HG03045 (cell line): ENCODE measurements at regions not wholly inside any gene's neighbourhood (a gene's known extent, or its start where the extent isn't known, plus 50 kb on each side); places are given as distances from the start of the nearest gene placed in this dataset.
A peak's percentile ranks its signal among the peaks of the same experiment; 100 is the strongest.
"Not testable (repeated sequence)": the region's sequence is repeated elsewhere in the genome, so short reads cannot be mapped to it uniquely, and the experiment has no call there.

Source experiments
- ATAC-seq: cut with Tn5 transposase; IDR thresholded peaks from one replicate; pipeline ENCODE4 v1.9.1; 2021; ENCODE audit warnings: mild to moderate bottlenecking, moderate library complexity; ENCODE audit not compliant: unreplicated experiment

DNA sequence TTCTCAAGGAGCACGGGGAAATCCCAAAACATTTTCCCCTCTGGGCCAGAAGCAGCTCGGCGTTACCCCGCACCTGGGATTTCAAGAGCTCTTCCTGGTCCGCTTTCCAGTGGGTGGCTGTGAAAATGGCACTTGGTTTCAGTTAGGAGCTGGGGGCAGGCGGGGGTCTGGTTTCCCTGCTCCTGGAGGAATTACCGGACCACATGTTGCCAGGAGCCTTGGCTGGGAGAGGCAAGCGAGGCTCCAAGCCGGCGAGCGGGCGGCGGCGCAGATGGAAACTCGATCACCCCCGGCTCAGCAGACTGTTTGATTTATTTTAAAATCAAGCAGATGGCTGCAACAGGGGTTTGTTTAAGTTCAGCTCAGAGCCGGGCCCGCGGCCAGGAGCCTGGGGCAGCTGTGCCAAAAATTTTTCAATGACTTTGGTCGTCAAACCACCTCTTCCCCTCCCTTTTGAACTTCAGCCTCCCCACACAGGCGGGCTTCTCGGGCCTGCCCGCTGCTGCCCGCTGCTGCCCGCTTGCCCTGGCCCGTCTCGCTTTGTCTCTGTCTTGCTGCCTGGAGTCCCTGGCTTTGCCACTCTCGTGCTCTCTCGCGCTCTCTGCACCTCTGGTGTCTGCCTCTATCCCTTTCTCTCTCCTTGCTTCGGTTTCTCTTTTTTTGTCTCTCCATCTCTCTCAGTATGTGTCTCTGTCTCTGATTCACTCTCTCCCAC is 108.0 kb upstream of the CIBAR2 start:
- ATAC-seq: no peak

DNA sequence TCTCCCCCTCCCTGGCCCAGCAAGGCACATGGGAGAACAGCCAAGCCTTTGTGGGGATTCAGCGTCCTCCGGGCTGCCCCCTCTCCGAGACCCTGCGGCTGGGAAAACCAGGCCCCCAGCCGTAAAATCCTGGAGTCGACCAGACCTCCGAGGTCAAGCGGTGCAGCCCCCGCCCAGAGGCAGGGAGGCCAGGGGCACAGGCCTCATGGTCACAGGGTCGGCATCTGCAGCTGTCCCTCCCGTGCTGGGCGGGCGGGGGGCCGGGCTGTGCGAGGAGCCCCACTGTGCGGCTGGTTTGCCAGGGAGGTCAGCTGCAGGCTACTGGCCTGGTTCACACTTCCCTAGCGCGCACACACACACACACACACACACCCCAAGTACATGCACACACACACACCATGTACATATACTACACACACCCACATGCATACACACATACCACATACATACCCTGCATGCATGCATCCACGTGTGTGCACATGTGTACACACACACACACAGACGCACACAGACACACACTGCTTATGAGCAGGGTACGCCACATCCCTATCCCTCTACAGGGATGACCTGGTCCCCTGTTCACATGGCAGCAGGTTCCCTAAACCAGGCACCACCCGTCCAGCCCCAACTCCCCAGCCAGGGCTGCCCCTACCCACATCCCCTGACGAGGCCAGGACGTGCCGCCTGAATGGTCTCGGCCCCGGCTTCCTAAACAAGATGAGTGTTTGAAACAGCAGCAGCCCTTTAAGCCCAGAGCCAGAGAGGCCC is 108.9 kb upstream of the CIBAR2 start:
- ATAC-seq: no peak

DNA sequence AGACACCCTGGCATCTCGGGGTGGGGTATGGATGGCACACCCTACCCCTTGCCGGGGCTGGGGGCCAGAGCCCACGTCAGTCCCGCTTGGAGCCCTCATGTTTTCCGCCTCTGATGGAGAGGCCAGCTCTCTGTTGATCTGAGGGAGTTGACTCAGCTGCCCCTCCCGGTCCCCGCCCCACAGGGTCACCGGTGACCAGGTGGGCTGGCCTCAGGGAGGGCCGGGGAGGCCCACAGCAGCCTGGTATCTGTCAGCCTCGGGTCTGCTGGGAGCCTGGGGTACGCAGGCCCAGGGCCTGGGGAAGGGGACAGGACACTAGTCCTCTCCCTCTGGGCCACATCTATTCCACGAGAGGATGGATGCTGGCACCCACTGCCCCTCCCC is 109.5 kb upstream of the CIBAR2 start:
- no peak for ATAC-seq

DNA sequence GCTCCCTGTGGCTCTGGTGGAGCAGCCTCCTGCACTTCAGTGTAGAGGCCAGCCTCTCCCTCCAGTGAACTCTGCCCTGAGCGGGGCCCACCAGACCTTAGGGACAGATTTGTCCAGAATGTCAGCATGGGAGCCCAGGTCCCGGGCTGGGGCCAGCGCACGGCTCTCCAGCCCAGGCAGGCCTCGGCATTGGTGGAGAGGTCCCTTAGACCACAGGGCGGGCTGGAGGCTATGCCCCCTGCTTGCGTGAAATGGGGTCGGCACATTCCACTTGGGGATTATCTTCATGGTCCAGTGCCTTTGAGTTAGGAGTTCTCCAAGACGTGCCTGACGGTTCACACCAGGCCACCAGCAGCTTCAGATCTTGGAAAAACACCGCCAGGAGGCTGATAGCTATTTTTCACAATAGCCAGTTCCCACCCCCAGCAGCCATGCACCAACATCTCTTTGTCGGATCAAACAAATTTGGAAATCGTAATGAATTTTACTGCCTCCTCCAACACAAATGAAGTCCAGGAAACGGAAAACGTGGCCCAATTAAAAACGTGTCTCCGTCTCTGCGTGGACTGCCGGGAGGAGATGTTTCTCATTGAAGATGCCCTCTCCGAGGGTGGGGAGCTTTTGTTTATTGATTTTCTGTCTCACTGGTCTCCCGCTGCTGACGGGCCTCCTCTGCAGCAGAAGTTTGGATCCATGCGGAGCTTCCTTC is 110.0 kb upstream of the CIBAR2 start:
- no peak for ATAC-seq

DNA sequence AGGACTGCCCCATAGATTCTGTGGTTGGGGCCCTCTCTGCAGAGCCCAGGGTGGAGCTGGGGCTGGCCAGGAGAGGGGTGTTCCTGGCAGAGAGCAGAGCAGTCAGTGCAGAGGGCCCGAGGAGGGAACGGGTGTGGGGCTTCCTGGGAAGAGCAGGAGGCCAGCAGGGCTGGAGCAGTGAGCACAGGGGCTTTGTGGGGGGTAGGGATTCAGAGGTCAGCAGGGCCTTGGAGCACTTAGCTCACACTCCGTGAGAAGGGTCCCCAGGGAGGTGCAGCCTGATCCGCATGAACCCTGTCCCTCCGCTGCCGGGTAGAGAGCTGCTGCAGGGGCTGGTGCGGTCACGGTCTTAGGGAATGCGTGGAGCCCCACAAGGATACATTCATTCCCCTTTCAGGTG is 113.0 kb upstream of the CIBAR2 start:
- no peak for ATAC-seq

DNA sequence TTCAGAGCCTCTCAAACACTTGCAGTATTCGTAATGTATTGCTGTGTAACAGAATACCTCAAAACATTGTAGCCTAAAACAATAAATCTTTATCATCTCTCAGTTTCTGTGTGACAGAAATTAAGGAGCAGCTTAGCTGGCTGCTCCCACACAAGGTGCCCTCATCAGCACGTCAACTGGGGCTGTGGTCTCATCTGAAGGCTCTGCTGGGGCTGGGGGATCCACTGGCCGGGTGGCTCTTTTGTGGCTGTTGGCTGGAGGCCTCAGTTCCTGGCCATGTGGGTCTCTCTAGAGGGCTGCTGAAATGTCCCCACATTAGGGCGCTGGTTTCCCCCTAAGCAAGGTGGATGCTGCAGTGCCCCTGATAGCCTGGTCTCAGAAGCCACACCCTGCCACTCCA is 113.4 kb upstream of the CIBAR2 start:
- ATAC-seq: no peak

DNA sequence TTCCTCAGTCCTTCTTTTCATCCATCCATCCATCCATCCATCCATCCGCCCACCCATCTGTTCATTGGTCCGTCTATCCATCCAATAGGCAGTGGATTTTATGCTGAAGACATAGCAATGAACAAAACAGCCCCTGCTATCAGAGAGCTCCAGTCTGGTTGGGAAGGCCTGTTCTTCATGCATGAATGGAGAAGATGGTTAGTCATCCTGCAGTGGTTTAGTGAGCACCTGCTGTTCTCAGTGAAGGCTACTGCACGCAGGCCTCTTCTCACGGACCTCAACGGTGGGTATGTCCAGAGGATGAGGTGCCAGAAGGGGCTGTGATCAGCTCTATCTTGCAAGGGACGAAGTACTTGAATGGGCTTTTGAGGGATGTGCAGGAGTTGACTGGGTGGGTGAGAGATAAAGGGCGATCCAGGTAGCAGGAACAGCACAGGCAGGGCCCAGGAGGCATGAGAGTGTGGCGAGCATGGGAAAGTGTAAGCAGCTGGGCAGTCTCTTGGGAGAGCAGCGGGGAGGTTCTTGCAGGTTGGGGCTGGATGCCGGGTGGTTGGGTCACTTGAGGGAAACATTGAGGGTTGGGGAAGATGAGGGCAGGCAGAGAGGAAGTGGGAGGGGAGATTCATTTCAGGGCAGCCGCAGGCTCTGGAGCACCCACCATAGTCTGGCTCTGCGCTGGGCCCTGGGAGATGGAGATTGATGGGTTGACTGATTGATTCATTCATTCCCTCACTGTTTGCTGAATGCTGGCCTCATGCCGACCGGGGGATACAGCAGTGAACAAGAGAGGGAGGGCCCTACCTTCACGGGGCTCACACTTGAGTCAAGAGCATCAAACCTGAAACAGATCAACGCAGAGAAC is 115.0 kb upstream of the CIBAR2 start:
- peak; percentile 67 for ATAC-seq

DNA sequence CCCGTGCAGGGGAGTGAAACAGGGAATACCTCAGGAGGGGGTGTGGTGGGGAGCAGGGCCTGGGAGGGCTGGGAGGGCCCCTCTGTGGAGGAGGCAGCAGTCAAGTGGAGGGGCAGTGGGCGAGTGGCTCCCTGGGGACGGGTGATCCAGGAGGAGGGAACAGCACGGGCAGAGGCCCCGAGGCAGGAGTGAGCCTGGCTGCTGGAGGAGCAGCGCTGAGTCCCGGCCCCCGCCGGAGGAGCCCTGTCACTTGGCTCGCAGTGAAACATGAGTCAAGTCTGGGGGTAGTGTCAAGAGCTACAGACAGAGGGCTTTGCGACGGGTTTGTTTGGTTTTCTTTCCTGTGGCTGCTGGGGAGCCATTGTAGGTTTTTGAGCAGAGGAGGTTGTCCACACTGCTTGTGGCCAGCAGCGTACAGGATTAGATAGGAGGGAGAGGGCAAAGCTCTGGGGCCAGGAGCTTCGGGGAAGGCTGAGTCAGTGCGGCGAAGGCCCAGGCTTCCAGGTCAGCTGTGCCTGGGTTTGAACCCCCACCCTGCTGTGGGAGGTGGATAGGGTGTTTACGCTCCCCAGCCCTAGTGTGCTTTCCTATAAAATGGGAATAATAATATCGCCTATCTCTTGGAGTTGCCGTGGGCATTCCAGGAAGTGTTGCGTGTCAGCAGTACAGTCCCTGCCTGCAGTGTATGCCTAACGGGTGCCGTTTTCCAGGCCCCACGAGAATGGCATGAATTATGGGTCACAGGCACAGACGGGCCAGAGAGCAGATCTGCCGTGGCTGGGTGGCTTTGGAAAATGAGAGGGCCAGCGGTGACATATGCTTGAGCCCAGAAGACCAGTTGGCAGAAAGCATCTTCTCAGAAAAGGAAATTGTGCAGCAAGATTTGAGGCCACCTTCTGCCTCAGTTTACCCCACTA is 115.9 kb upstream of the CIBAR2 start:
- no peak for ATAC-seq

DNA sequence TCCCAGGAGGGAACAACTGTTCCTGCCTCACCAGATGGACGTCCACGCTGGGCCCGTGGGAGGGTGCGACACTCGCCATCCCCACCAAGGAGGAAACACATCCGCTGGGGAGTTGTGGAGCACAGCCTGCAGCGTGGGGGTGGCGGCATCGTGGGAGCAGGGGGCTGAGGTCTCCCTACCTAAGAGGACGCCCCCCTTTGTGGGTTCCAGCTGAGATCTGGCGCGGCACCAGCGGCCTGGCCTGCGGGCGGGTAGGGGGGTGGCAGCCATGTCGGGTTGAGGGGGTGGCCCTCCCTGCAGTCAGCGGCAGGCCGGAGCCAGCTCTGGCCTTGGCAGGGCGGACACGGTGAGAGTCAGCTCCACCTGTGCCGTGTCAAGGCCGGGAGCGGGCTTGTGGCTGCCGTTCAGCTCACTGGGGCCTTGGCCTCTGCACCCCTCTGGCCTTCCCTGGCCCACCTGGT is 116.7 kb upstream of the CIBAR2 start:
- ATAC-seq: no peak

DNA sequence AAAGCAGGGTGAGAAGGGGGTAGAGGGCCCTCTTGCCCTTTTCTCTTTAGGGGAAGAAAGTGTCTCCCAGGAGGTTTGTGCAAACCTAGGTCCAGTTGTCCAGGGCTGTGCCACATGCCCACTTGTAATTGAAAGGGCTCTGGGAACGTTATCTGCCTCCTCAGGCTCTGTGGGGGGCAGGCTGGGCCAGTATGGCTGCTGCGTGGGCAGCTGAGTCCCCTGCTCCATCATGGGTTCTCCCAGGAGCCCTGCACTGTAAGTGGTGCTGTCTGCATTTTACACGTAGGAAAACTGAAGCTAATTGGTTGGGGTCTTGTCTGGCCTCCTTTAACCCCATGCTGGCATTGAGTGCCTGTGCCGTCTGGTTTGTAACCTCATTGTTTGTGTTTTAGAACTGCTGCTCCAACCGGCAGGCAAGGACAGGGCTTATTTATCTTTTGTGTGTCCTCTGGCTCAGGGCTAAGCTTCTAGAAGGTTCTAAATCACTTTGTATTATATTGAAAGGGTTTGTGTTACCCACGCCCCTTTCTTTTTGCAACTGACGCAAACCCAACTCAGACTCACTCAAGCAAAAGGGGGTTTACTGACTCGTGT is 117.7 kb upstream of the CIBAR2 start:
- no peak for ATAC-seq

DNA sequence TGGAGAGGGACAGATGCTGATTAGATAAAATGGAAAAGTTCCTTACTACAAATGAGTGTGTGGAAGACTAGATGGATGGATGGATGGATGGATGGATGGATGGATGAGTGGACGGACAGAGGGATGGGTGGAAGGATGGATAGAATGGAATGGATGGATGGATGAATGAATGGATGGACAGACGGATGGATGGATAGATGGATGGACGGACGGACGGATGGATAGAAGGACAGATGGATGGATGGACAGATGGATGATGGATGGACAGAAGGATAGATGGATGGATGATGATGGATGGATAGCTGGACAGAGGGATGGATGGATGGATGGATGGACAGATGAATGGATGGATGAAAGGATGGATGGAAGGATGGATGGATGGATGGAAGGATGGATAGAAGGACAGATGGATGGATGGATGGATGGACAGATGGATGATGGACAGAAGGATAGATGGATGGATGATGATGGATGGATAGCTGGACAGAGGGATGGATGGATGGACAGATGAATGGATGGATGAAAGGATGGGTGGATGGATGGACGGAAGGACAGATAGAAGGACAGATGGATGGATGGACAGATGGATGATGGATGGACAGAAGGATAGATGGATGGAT is 118.6 kb upstream of the CIBAR2 start:
- ATAC-seq: not testable (repeated sequence)

DNA sequence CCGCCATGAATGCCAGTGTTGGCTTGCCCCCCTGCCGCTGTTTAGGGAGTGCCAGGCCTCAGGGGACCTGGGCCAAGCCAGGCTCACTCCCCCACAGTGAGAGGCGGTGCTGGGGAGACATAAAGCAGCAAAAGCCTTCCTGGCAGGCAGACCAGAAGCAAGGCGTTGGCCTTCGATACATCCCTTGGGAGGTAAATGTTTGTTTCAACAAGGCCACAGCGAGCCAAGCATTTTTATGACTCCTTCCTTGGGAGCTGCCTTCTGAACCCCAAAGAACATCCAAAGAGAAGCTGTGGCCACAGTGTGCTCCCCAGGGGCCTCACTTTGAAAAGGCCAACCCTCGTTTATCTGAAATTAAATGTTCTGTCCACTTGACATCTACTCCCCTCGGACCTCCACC is 119.7 kb upstream of the CIBAR2 start:
- no peak for ATAC-seq

DNA sequence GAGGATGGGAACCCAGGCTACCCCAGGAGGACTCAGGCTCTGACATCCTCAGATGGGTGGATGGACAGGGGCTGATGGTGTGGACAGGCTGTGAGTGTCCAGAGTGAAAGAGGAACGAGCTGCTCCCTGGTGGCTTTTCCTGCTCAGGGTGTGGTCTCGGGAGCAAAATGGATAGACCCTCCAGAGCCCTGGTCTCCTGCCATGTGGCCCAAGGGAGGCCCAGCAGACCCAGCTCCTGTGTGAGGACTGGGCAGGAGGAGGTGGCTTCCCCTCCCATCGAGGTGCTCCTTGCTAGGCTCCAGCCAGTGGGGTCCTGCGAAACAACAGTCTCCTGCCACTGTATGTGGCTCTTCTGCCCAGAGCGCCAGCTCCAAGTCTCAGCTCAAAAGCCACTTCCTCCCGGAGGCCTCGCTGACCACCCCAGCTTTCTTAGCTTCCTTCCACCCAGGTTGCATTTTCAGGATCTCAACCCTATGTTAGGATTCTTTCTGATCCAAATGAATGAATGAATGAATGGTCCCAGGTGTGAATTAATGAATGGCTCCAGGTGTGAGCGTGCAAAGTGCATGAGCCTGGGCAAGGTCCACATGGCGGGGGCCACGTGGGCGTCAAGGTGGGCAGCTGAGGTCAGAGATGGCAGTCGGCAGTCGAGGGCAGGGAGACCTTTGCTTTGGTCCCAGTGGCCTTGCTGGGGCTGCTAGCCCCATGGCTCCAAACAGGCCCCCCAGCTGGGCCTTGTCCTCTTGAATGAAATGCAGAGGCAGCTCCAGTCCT is 120.3 kb upstream of the CIBAR2 start:
- ATAC-seq: no peak

DNA sequence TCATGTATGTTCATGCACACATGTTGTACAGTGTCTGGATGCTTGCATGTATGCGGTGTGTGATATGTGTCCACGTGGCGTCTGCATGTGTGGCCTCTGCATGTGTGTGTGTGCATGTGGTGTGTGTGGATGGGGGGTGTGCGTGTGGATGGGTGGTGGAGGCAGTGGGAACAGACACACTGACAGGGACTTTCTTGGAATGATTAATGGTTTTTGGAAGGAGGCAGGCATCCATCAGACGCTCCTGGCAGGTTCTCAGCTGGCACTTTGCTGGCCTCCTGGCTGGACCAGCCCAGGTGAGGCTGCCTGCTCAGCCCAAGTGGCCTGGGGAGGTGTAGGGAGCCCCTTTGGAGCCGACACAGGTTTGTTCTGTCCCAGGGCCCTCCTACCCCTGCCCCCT is 121.2 kb upstream of the CIBAR2 start:
- no peak for ATAC-seq

DNA sequence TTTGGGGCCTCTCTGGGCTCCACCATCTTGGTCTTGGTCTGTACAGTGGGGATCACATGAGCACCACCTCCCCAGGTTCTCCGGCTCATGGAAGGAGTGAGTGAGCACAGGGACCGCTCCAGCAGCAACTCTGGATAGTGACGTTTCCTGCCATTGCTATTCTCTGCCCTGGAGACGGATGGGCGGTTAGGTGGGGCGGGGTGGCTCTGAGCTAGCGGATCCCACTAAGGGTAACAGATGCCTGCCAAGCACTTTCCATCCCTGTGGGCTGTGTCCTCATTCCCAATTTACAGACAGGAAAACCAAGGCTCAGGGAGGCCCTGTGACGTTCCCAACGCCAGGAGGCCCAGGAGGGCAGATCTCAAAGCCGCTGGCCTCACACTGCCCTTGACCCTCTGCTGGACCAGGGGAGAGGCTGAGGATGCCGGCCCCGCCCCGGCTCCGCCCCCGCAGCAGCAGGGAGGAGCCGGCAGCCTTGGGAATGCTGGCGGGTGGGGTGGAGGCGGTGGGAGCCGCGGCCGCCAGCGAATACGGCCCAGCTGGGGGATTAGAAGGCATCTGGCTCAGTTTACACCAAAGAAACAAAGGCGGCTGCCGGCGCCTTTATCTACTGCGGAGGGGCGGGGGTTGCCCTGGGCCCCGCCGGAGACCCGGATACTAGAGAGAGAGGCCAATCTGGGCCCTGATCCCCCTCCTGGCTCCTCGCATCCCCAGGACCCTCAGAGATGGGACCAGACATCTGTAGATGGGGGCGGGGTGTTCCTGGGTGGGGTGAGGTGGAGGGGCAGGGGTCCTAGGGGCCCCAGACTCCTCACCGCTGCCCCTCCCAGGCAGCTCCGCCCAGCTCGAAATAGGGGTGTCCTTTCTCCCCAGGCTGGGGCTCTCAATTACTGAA is 122.3 kb upstream of the CIBAR2 start:
- ATAC-seq: no peak

DNA sequence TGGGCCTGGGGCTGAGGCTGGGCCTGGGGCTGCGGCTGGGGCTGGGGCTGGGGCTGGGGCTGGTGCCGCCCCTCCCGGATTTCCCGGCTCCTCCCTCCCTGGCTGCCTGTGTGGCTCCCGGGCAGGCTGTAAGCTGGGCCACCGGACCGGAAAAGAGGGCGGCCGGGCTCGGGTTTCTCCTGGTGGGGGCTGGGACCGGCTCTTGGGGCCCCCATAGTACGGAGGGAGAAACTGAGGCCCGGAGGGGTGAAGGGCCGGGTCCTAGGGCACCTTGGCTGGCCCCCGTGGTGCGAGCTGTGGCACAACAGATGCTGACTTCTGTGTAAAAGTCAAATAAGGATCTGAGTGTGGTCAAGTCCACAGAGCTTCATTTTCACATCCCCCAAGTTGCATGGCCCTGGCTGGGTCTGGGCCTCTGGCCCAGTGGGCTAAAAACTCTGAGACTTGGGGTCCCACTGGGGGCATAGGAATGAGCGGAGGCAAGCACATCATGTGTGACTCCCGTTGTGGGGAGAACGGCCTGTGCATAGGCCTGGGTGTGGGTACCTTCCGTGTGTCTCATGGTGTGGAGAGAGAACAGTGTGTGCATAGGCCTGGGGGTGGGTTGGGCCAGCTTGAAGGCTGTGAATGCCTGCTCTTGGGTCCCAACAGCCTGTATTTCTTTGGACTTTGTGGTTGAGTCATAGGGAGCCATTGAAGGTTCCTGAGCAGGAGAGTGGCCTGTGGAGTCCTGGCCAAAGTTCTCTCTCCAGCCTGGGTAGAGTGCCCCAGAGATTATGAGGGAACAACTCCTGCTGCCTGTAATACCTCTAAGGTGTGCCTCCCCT is 123.9 kb upstream of the CIBAR2 start:
- peak; percentile 54 for ATAC-seq

DNA sequence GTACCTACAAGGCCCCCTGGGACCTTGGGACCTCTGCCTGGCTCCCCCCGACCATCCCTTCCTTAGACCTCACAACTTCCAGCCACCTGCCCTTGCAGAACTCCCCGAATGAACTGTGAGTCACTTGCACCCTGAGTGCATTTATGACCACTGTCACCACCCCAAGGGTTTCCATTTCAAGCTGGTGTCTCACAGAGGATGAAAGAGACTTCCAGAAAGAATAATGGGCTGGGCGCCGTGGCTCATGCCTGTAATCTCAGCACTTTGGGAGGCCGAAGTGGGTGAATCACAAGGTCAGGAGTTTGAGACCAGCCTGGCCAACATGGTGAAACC is 124.5 kb upstream of the CIBAR2 start:
- ATAC-seq: no peak
